Heart left ventricle (tissue), 16 donors: ENCODE measurements at regions not wholly inside any gene's neighbourhood (a gene's known extent, or its start where the extent isn't known, plus 50 kb on each side); places are given as distances from the start of the nearest gene placed in this dataset.

Experiments
- ATAC-seq, 4 donors: fragments of 200-7000 bp; cut with Tn5 transposase; one replicate each; pipeline ENCODE4 v1.9.1; 2020 to 2022; ENCODE audit warnings: moderate library complexity in 4 of 4, mild to moderate bottlenecking in 3 of 4, moderate number of reproducible peaks in 1 of 4
- DNase-seq, 5 donors: peaks; one replicate each; pipeline ENCODE4 v3.0.0-alpha.2; 2020
- H3K27ac ChIP-seq, 12 donors: fragments of 200-600 bp; sonication (generic) in 4 of 12; one replicate each; pipeline versions ENCODE4 v1.5.0 to v1.8.0; 2016 to 2022; ENCODE audit warnings: mild to moderate bottlenecking in 2 of 12
- H3K27me3 ChIP-seq, 9 donors: fragments of 200-600 bp; sonication (generic) in 2 of 9; one replicate each; pipeline versions ENCODE4 v1.5.1 to v1.8.0; 2016 to 2022; ENCODE audit warnings: mild to moderate bottlenecking in 3 of 9
- H3K36me3 ChIP-seq, 9 donors: fragments of 200-600 bp; sonication (generic) in 2 of 9; one replicate each; pipeline versions ENCODE4 v1.5.0 to v1.8.0; 2018 to 2022; ENCODE audit warnings: mild to moderate bottlenecking in 2 of 9
- H3K4me1 ChIP-seq, 12 donors: fragments of 200-600 bp; sonication (generic) in 4 of 12; one replicate each; pipeline versions ENCODE4 v1.5.0 to v1.8.0; 2016 to 2022; ENCODE audit warnings: mild to moderate bottlenecking in 3 of 12
- H3K4me3 ChIP-seq, 12 donors: fragments of 200-600 bp; sonication (generic) in 4 of 12; one replicate each; pipeline versions ENCODE4 v1.5.0 to v1.8.0; 2017 to 2022; ENCODE audit warnings: mild to moderate bottlenecking in 9 of 12, moderate library complexity in 4 of 12
- H3K9me3 ChIP-seq, 12 donors: fragments of 200-600 bp; sonication (generic) in 4 of 12; one replicate each; pipeline versions ENCODE4 v1.5.0 to v1.8.0; 2016 to 2022; ENCODE audit warnings: mild to moderate bottlenecking in 1 of 12
- POLR2A ChIP-seq, 2 donors: fragments of 450-650 bp; IDR thresholded peaks; one replicate each; pipeline ENCODE4 v1.6.1; 2017; ENCODE audit warnings: antibody characterized with exemption in 2 of 2, mild to moderate bottlenecking in 2 of 2, moderate library complexity in 2 of 2
- WGBS, 4 donors: extraction: QIAGEN DNeasy Blood & Tissue Kit in 2 of 4; methylation state at CpG; one replicate each; pipeline versions ENCODE4 v1.1.5 to v1.1.7; 2013 to 2018; 5-methylcytosine and 5-hydroxymethylcytosine counted together
- intact Hi-C, 10 donors: fragments of 100-400 bp; cut with DNase I; formaldehyde crosslinking; loops; one replicate each; pipeline versions ENCODE4 v1.11.1 to v1.14.2; 2022
- TF ChIP-seq, protein P1 (sequence below), 12 donors: fragments of 200-600 bp; sonication (generic) in 4 of 12; IDR thresholded peaks; one replicate each; pipeline versions ENCODE4 v1.5.0 to v1.8.0; 2018 to 2022; ENCODE audit warnings: antibody characterized with exemption in 12 of 12, mild to moderate bottlenecking in 5 of 12
- donor health status: ischemic (EF 13 %, LVEDD 7.1; RV severe dilation, severe dysfunction).
- donor health status: healthy with polysubstance abuse.
- donor health status: DM: no; HTN: yes; CAD: no.
- donor health status: DM: no; HTN: no; CAD: no.
- donor health status: ischemic (EF 25% LVEDD 6.9; RV normal size, moderate dysfunction).
- donor health status: ischemic (EF 25% LVEDD 5.7; RV mildly dilated, moderate dysfunction).
- donor health status: healthy.
- donor health status: DM: yes; HTN: yes; CAD: no.
- donor health status: ischemic (EF 35%, LVEDD 5.7; RV mildly dilated, moderate dysfunction).
- donor health status: nonischemic (EF 11% LVEDD 7.7; RV severe dilation, severe dysfunction).
- donor health status: DM: yes; HTN: yes; CAD: no.
- donor health status: PGD.
- donor health status: ischemic (EF 29% LVEDD 5.4; RV normal size, mild dysfunction).
- donor health status: nonischemic (EF 23%, LVEDD 6.1; RV moderate dilation, normal function).

DNA sequence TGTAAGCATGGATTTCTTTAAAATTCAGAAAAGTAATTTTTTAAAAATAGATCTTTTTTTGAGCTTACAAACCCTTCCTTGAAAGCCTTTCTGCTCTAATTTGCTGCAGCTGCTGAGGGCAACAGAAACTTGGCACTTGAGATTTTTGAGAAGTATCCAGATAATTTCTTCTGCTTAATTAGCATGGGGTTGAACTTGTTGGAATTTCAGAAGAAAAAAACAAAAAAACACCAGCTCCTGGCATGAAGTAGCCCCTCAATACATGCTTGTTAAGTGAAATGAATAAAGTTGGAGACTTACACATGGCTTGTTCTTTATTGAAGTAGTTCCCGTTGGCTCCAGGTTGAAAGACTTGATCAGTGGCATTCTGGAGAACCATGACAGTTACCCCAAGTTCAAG is 331.4 kb upstream of the RAG2 start:
- H3K36me3 ChIP-seq, result no peaks in the 10 kb centered on the region
- DNase-seq (no peak), ATAC-seq (no peak)
- TF ChIP-seq POLR2A (IDR thresholded peaks at IDR 0.05), result no peak
- TF ChIP-seq, protein P1, sequence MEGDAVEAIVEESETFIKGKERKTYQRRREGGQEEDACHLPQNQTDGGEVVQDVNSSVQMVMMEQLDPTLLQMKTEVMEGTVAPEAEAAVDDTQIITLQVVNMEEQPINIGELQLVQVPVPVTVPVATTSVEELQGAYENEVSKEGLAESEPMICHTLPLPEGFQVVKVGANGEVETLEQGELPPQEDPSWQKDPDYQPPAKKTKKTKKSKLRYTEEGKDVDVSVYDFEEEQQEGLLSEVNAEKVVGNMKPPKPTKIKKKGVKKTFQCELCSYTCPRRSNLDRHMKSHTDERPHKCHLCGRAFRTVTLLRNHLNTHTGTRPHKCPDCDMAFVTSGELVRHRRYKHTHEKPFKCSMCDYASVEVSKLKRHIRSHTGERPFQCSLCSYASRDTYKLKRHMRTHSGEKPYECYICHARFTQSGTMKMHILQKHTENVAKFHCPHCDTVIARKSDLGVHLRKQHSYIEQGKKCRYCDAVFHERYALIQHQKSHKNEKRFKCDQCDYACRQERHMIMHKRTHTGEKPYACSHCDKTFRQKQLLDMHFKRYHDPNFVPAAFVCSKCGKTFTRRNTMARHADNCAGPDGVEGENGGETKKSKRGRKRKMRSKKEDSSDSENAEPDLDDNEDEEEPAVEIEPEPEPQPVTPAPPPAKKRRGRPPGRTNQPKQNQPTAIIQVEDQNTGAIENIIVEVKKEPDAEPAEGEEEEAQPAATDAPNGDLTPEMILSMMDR (IDR thresholded peaks at IDR 0.05), result no peak
- H3K9me3 ChIP-seq, result no peaks in the 10 kb centered on the region
- no peaks in the 10 kb centered on the region for H3K27me3 ChIP-seq
- H3K27ac ChIP-seq, result no peak overlapping the region
- no peak overlapping the region for H3K4me3 ChIP-seq
- intact Hi-C loops, result no loop called here
- 85 to 93% (median 88%) methylated on average over 1 of the region's 1 CpG for whole genome bisulfite sequencing, 4 donors
- no peaks in the 10 kb centered on the region for H3K4me1 ChIP-seq

DNA sequence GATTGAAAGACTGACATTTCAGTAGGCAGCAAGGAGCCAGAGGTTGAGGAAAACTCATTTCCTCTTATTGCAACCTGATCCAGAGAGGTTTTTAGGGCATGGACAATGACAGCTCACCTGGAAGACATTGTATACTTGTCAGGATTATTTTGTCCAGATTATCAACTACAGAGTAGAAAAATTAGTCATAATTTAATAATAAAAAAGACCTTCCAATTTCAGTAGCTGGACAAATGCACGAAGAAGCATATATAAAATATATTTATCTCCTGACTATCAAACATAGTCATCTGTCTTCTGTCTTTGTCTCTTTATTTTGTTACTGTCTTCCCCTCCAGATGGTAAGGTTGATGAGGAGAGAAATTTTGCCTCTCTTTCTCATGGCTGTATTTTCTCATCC is 330.6 kb upstream of the RAG2 start:
- WGBS, 4 donors, result 33 to 79% (median 65%) methylated on average over 1 of the region's 1 CpG
- TF ChIP-seq, protein P1 (IDR thresholded peaks at IDR 0.05), result no peak
- no peak for TF ChIP-seq POLR2A (IDR thresholded peaks at IDR 0.05)
- Histone ChIP-seq H3K4me1 (no peaks in the 10 kb centered on the region), H3K27ac (no peak overlapping the region), H3K9me3 (no peaks in the 10 kb centered on the region), H3K27me3 (no peaks in the 10 kb centered on the region), H3K4me3 (no peak overlapping the region), H3K36me3 (no peaks in the 10 kb centered on the region)
- intact Hi-C loops, result no loop called here
- no peak for ATAC-seq
- DNase-seq, result no peak

DNA sequence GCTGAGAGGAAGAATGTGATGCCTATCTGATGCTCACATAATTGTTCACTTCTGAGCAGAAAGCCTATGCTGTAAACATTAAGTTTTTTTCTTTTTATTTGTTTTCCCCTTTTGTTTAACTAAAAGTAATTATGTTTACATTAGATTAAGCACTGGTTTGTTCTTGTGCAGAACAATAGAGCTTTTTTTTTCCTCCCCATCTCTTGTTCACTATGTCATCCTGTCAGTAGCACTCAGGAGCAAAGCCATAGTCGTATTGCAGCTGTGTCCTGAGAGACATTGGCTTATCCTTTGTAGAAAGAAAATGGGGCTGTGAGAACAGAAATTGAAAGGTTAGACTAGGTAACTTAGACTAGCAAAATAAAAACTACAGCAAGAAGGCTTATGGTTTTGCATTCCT is 301.8 kb upstream of the RAG2 start:
- no peak overlapping the region for H3K4me3 ChIP-seq
- ATAC-seq, result no peak
- H3K9me3 ChIP-seq, result no peaks in the 10 kb centered on the region
- no peak for DNase-seq
- no peak overlapping the region for H3K27ac ChIP-seq
- TF ChIP-seq POLR2A (IDR thresholded peaks at IDR 0.05), result no peak
- TF ChIP-seq, protein P1 (IDR thresholded peaks at IDR 0.05), result no peak
- H3K36me3 ChIP-seq, result no peaks in the 10 kb centered on the region
- WGBS, 4 donors, result 13 to 23% (median 16%) methylated on average over 1 of the region's 1 CpG
- peaks cover 0 to 4% (median 0%) of the 10 kb centered on the region in 12 donors for H3K4me1 ChIP-seq
- intact Hi-C loops, result no loop called here
- H3K27me3 ChIP-seq, result no peaks in the 10 kb centered on the region

DNA sequence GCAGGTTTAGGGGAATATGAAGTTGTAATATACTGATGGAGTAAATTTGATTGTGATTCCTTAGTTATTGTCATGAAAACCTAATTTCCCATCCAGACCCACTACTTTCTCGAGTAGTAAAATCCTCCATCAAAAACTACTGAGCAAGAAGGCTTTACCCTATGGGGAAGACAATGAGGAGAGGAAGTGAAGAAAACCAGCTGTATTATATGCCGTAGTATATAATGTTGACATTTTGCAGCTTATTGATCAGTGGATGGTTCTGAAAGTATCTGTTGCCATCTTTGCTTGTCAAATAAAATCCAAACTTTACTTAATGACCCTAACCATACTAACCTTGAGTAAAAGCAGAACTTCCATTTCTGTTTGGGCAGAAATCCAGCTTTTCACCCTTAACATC is 292.8 kb upstream of the RAG2 start:
- WGBS, 4 donors, result 51 to 79% (median 53%) methylated on average over 2 of the region's 2 CpGs
- Histone ChIP-seq H3K4me3 (no peak overlapping the region), H3K36me3 (no peaks in the 10 kb centered on the region), H3K4me1 (no peaks in the 10 kb centered on the region), H3K9me3 (no peaks in the 10 kb centered on the region), H3K27me3 (no peaks in the 10 kb centered on the region), H3K27ac (no peak overlapping the region)
- DNase-seq, result no peak
- intact Hi-C loops, result no loop called here
- TF ChIP-seq, protein P1 (IDR thresholded peaks at IDR 0.05), result no peak
- ATAC-seq, result no peak
